ENCODE measurements at regions not wholly inside any gene's neighbourhood (a gene's known extent, or its start where the extent isn't known, plus 50 kb on each side); places are given as distances from the start of the nearest gene placed in this dataset.

GRCh38 chr2:6475155-6475940 is 390.4 kb downstream of the CMPK2 start:
- Histone ChIP-seq H3K27me3 (peaks cover 0 to 4% (median 0%) of the 10 kb centered on the region in 3 donors), H3K27ac (no peak overlapping the region), H3K9me3 (no peaks in the 10 kb centered on the region), H3K4me3 (no peak overlapping the region), H3K4me1 (no peaks in the 10 kb centered on the region), H3K36me3 (no peaks in the 10 kb centered on the region)
- in situ Hi-C loops (cut with MboI; ENCODE audit: low sequenced_read_pairs in 4 of 4) (no loop called here), intact Hi-C loops (cut with DNase I; ENCODE audit: low total_unique reads) (no loop called here)
- ATAC-seq (no peak), DNase-seq (no peak)
- TF ChIP-seq CTCF (IDR thresholded peaks at IDR 0.05 in 4 of 5, conservative IDR thresholded peaks at IDR 0.05 in 1 of 5), result no peak
- no peak for TF ChIP-seq POLR2A (IDR thresholded peaks at IDR 0.05)

GRCh38 chr2:6480514-6480913 is 385.2 kb downstream of the CMPK2 start:
- Histone ChIP-seq H3K4me1 (no peaks in the 10 kb centered on the region), H3K9me3 (no peaks in the 10 kb centered on the region), H3K27ac (no peak overlapping the region), H3K4me3 (no peak overlapping the region), H3K36me3 (no peaks in the 10 kb centered on the region), H3K27me3 (no peaks in the 10 kb centered on the region)
- in situ Hi-C loops (cut with MboI; ENCODE audit: low sequenced_read_pairs in 4 of 4) (no loop called here), intact Hi-C loops (cut with DNase I; ENCODE audit: low total_unique reads) (no loop called here)
- no peak for DNase-seq
- no peak for TF ChIP-seq POLR2A (IDR thresholded peaks at IDR 0.05)
- TF ChIP-seq CTCF (IDR thresholded peaks at IDR 0.05 in 4 of 5, conservative IDR thresholded peaks at IDR 0.05 in 1 of 5), result no peak
- ATAC-seq, result no peak

GRCh38 chr2:6482256-6482655 is 383.5 kb downstream of the CMPK2 start:
- Histone ChIP-seq H3K4me3 (no peak overlapping the region), H3K36me3 (no peaks in the 10 kb centered on the region), H3K4me1 (no peaks in the 10 kb centered on the region), H3K27me3 (no peaks in the 10 kb centered on the region), H3K9me3 (no peaks in the 10 kb centered on the region), H3K27ac (no peak overlapping the region)
- in situ Hi-C loops (cut with MboI; ENCODE audit: low sequenced_read_pairs in 4 of 4) (no loop called here), intact Hi-C loops (cut with DNase I; ENCODE audit: low total_unique reads) (no loop called here)
- ATAC-seq (no peak), DNase-seq (no peak)
- TF ChIP-seq POLR2A (IDR thresholded peaks at IDR 0.05) (no peak), CTCF (IDR thresholded peaks at IDR 0.05 in 4 of 5, conservative IDR thresholded peaks at IDR 0.05 in 1 of 5) (no peak)

GRCh38 chr2:6487765-6488164 is 377.9 kb downstream of the CMPK2 start:
- Histone ChIP-seq H3K4me3 (no peak overlapping the region), H3K27me3 (no peaks in the 10 kb centered on the region), H3K9me3 (no peaks in the 10 kb centered on the region), H3K27ac (no peak overlapping the region), H3K36me3 (no peaks in the 10 kb centered on the region), H3K4me1 (no peaks in the 10 kb centered on the region)
- intact Hi-C loops (cut with DNase I; ENCODE audit: low total_unique reads), result no loop called here
- ATAC-seq, result no peak
- TF ChIP-seq CTCF (IDR thresholded peaks at IDR 0.05 in 4 of 5, conservative IDR thresholded peaks at IDR 0.05 in 1 of 5), result no peak
- no peak for TF ChIP-seq POLR2A (IDR thresholded peaks at IDR 0.05)
- in situ Hi-C loops (cut with MboI; ENCODE audit: low sequenced_read_pairs in 4 of 4), result no loop called here
- no peak for DNase-seq

GRCh38 chr2:6492573-6492972 is 373.1 kb downstream of the CMPK2 start:
- TF ChIP-seq CTCF (IDR thresholded peaks at IDR 0.05 in 4 of 5, conservative IDR thresholded peaks at IDR 0.05 in 1 of 5), result no peak
- TF ChIP-seq POLR2A (IDR thresholded peaks at IDR 0.05), result no peak
- H3K4me3 ChIP-seq, result no peak overlapping the region
- no peaks in the 10 kb centered on the region for H3K27me3 ChIP-seq
- in situ Hi-C loops (cut with MboI; ENCODE audit: low sequenced_read_pairs in 4 of 4) (no loop called here), intact Hi-C loops (cut with DNase I; ENCODE audit: low total_unique reads) (no loop called here)
- ATAC-seq (no peak), DNase-seq (no peak)
- no peak overlapping the region for H3K27ac ChIP-seq
- no peaks in the 10 kb centered on the region for H3K36me3 ChIP-seq
- H3K9me3 ChIP-seq, result no peaks in the 10 kb centered on the region
- no peaks in the 10 kb centered on the region for H3K4me1 ChIP-seq

Measured in gastrocnemius medialis (tissue), 4 donors.